OCI-LY3 (cell line): ENCODE measurements at regions not wholly inside any gene's neighbourhood (a gene's known extent, or its start where the extent isn't known, plus 50 kb on each side); places are given as distances from the start of the nearest gene placed in this dataset.

Experiments
- H2AFZ ChIP-seq: fragments of 200-600, 300-600 bp; shearing (Covaris generic); 2 replicates; pipeline ENCODE4 v1.6.0; 2014; ENCODE audit warnings: antibody characterized with exemption, low read depth, low read length
- H3K27ac ChIP-seq: fragments of 200-600, 300-600 bp; sonication (generic); 2 replicates; pipeline ENCODE4 v1.5.1; 2014; ENCODE audit warnings: mild to moderate bottlenecking, low read length, moderate library complexity, mixed read lengths
- H3K27me3 ChIP-seq: fragments of 200-600, 300-600 bp; sonication (generic); 2 replicates; pipeline ENCODE4 v1.6.1; 2014; ENCODE audit warnings: low read depth, low read length, mixed read lengths
- H3K36me3 ChIP-seq: fragments of 200-600, 300-600 bp; sonication (generic); replicated peaks from 2 replicates; pipeline ENCODE3; 2014; ENCODE audit warnings: low read depth, low read length, mixed read lengths
- H3K4me1 ChIP-seq: fragments of 300-600, 200-600 bp; sonication (generic); 2 replicates; pipeline ENCODE4 v1.6.1; 2014; ENCODE audit warnings: low read length, mixed read lengths
- H3K4me2 ChIP-seq: fragments of 200-600, 300-600 bp; sonication (generic); 2 replicates; pipeline ENCODE4 v1.6.1; 2014; ENCODE audit warnings: low read length, mixed read lengths
- H3K4me3 ChIP-seq: fragments of 300-600, 200-600 bp; sonication (generic); 2 replicates; pipeline ENCODE4 v1.5.1; 2014; ENCODE audit warnings: antibody characterized with exemption, mild to moderate bottlenecking, low read length, moderate library complexity
- H3K79me2 ChIP-seq: fragments of 300-600, 200-600 bp; shearing (Covaris generic); 2 replicates; pipeline ENCODE4 v1.6.1; 2014; ENCODE audit warnings: mild to moderate bottlenecking, low read length, mixed read lengths
- H3K9ac ChIP-seq: fragments of 300-600, 200-600 bp; shearing (Covaris generic); 2 replicates; pipeline ENCODE4 v1.6.0; 2014; ENCODE audit warnings: mild to moderate bottlenecking, low read length, moderate library complexity
- H3K9me3 ChIP-seq: fragments of 200-600, 300-600 bp; shearing (Covaris generic); 2 replicates; pipeline ENCODE4 v1.6.1; 2014; ENCODE audit warnings: low read length, mixed read lengths; ENCODE audit not compliant: insufficient read depth
- H4K20me1 ChIP-seq: fragments of 200-600, 300-600 bp; sonication (generic); 2 replicates; pipeline ENCODE4 v1.6.1; 2016; ENCODE audit warnings: low read length, mixed read lengths; ENCODE audit not compliant: insufficient read depth
- CTCF ChIP-seq: fragments of 200-600, 300-600 bp; sonication (generic); IDR thresholded peaks from 2 replicates; pipeline ENCODE4 v1.5.1; 2014; ENCODE audit warnings: antibody characterized with exemption, low read length, low read depth
- EZH2phosphoT487 ChIP-seq: fragments of 200-600 bp; shearing (Covaris generic); IDR thresholded peaks from 2 replicates; pipeline ENCODE4 v1.6.1; 2018; ENCODE audit warnings: antibody characterized with exemption, mixed run types, low read depth

- TF ChIP-seq EZH2phosphoT487 (no peak), CTCF (no peak)
- no peak overlapping the region for H3K4me3 ChIP-seq
- peaks cover 12% of the 10 kb centered on the region for H3K4me1 ChIP-seq
- H3K36me3 ChIP-seq = no peaks in the 10 kb centered on the region
- no peaks in the 10 kb centered on the region for H3K79me2 ChIP-seq
- H3K9me3 ChIP-seq = no peaks in the 10 kb centered on the region
- H3K27ac ChIP-seq = no peak overlapping the region
- H4K20me1 ChIP-seq = no peaks in the 10 kb centered on the region
- no peak overlapping the region for H3K9ac ChIP-seq
- peaks cover 6% of the 10 kb centered on the region; the same call in 1 of the 2 replicates for H3K27me3 ChIP-seq
- no peak overlapping the region for H3K4me2 ChIP-seq
- no peak overlapping the region for H2AFZ ChIP-seq
Measured at GRCh38 chr2:19607400-19607799, 249.0 kb upstream of the OSR1 start.

GRCh38 chr2:19600982-19601381, 242.6 kb upstream of the OSR1 start:
- no peak overlapping the region for H3K4me3 ChIP-seq
- no peak overlapping the region for H2AFZ ChIP-seq
- H3K4me2 ChIP-seq = no peak overlapping the region
- no peak overlapping the region for H3K27ac ChIP-seq
- H3K79me2 ChIP-seq = no peaks in the 10 kb centered on the region
- no peaks in the 10 kb centered on the region for H3K36me3 ChIP-seq
- H3K27me3 ChIP-seq = no peaks in the 10 kb centered on the region
- no peak overlapping the region for H3K9ac ChIP-seq
- no peaks in the 10 kb centered on the region for H3K4me1 ChIP-seq
- TF ChIP-seq CTCF = no peak
- TF ChIP-seq EZH2phosphoT487 = no peak
- no peaks in the 10 kb centered on the region for H3K9me3 ChIP-seq
- no peaks in the 10 kb centered on the region for H4K20me1 ChIP-seq

GRCh38 chr2:19600506-19600905, 242.1 kb upstream of the OSR1 start:
- H3K79me2 ChIP-seq = no peaks in the 10 kb centered on the region
- H2AFZ ChIP-seq = no peak overlapping the region
- H4K20me1 ChIP-seq = no peaks in the 10 kb centered on the region
- TF ChIP-seq CTCF = no peak
- TF ChIP-seq EZH2phosphoT487 = no peak
- no peak overlapping the region for H3K4me3 ChIP-seq
- H3K9ac ChIP-seq = no peak overlapping the region
- no peak overlapping the region for H3K27ac ChIP-seq
- no peaks in the 10 kb centered on the region for H3K9me3 ChIP-seq
- no peak overlapping the region for H3K4me2 ChIP-seq
- H3K4me1 ChIP-seq = no peaks in the 10 kb centered on the region
- H3K36me3 ChIP-seq = no peaks in the 10 kb centered on the region
- H3K27me3 ChIP-seq = no peaks in the 10 kb centered on the region

GRCh38 chr2:19598971-19599370, 240.5 kb upstream of the OSR1 start:
- H2AFZ ChIP-seq = no peak overlapping the region
- H3K36me3 ChIP-seq = no peaks in the 10 kb centered on the region
- H3K9ac ChIP-seq = no peak overlapping the region
- TF ChIP-seq EZH2phosphoT487 (no peak), CTCF (no peak)
- H3K79me2 ChIP-seq = no peaks in the 10 kb centered on the region
- H3K4me1 ChIP-seq = no peaks in the 10 kb centered on the region
- H3K27ac ChIP-seq = no peak overlapping the region
- H3K27me3 ChIP-seq = no peaks in the 10 kb centered on the region
- H4K20me1 ChIP-seq = no peaks in the 10 kb centered on the region
- H3K9me3 ChIP-seq = no peaks in the 10 kb centered on the region
- H3K4me2 ChIP-seq = no peak overlapping the region
- no peak overlapping the region for H3K4me3 ChIP-seq
